HepG2 (cell line): ENCODE measurements at regions not wholly inside any gene's neighbourhood (a gene's known extent, or its start where the extent isn't known, plus 50 kb on each side); places are given as distances from the start of the nearest gene placed in this dataset.

Experiments used
- ATAC-seq: fragments of 200-7000 bp; cut with Tn5 transposase; 3 replicates; pipeline ENCODE4 v1.9.1; 2020; ENCODE audit warnings: mild to moderate bottlenecking, moderate library complexity
- BruUV-seq: library from RNA; stranded (reverse); fragments of 400-500 nt; replicated peaks from 2 replicates; lab custom pipeline; 2021; lab: Mats Ljungman, UMichigan
- CTCF ChIA-PET: fragments of 300-600 bp; formaldehyde crosslinking; extraction: SDS; loops from one replicate; lab custom pipeline; 2021; ENCODE audit warnings: low total read pairs, inconsistent platforms, low intra/inter-chr PET ratio; lab: Yijun Ruan, JAX
- POLR2A ChIA-PET: fragments of 350-600 bp; sonication (Branson Sonifier 250); formaldehyde crosslinking; loops from one replicate; lab custom pipeline; 2020; ENCODE audit warnings: antibody characterized with exemption, inconsistent platforms; lab: Yijun Ruan, JAX
- DNase-seq: peaks from one replicate; pipeline ENCODE4 v3.0.0-alpha.2; 2015; ENCODE audit warnings: low spot score
- FAIRE-seq: peaks from 3 replicates; lab custom pipeline; 2011; peaks lifted over from hg19 to GRCh38; lab: Jason Lieb, UNC
- H2AFZ ChIP-seq: one replicate; pipeline ENCODE4 v1.6.1; 2011; ENCODE audit warnings: low read length, inconsistent platforms
- H3K27ac ChIP-seq: fragments of 300-600 bp; 3 replicates; pipeline ENCODE4 v1.8.0; 2011; ENCODE audit warnings: mixed run types, mild to moderate bottlenecking, mixed read lengths, low read length, inconsistent platforms; ENCODE audit not compliant: insufficient read depth; ENCODE audit errors: extremely low read length
- H3K27me3 ChIP-seq, 2 experiments: fragments of 200-600 bp in 1 of 2; 2 replicates in 1 of 2; 3 replicates in 1 of 2; pipeline versions ENCODE4 v1.6.0 to v1.8.0; 2011; ENCODE audit warnings: low read length in 2 of 2, mild to moderate bottlenecking in 2 of 2, moderate library complexity in 2 of 2, inconsistent platforms in 1 of 2; ENCODE audit not compliant: insufficient read depth in 2 of 2, control insufficient read depth in 1 of 2
- H3K36me3 ChIP-seq, 2 experiments: fragments of 200-600 bp in 1 of 2; replicated peaks in 1 of 2; 2 replicates in 1 of 2; 3 replicates in 1 of 2; pipeline versions ENCODE4 v1.5.1 to v1.8.0; 2011; ENCODE audit warnings: low read length in 2 of 2, inconsistent platforms in 1 of 2; ENCODE audit not compliant: insufficient read depth in 2 of 2, control insufficient read depth in 1 of 2
- H3K4me1 ChIP-seq: 2 replicates; pipeline ENCODE4 v1.5.1; 2012; ENCODE audit warnings: low read length, inconsistent platforms; ENCODE audit not compliant: insufficient read depth
- H3K4me2 ChIP-seq: 2 replicates; pipeline ENCODE4 v1.6.0; 2011; ENCODE audit warnings: low read depth, low read length, inconsistent platforms
- H3K4me3 ChIP-seq, 3 experiments: fragments of 200-600 bp in 1 of 3; sonication (generic), shearing (Covaris generic) in 1 of 3; replicated peaks in 1 of 3; 2 replicates each; pipeline ENCODE4 v1.5.1; 2011 to 2016; ENCODE audit warnings: low read length in 3 of 3, inconsistent platforms in 2 of 3, low read depth in 2 of 3, mild to moderate bottlenecking in 2 of 3, control low read depth in 1 of 3, mixed read lengths in 1 of 3; ENCODE audit not compliant: insufficient read depth in 1 of 3
- H3K79me2 ChIP-seq: one replicate; pipeline ENCODE4 v1.6.1; 2011; ENCODE audit warnings: low read length, inconsistent platforms; ENCODE audit not compliant: insufficient read depth
- H3K9ac ChIP-seq: 2 replicates; pipeline ENCODE4 v1.6.0; 2011; ENCODE audit warnings: mild to moderate bottlenecking, low read depth, low read length, inconsistent platforms; ENCODE audit not compliant: insufficient read depth
- H3K9me3 ChIP-seq: 2 replicates; pipeline ENCODE4 v1.5.1; 2012; ENCODE audit warnings: mild to moderate bottlenecking, low read length
- H4K20me1 ChIP-seq: 2 replicates; pipeline ENCODE4 v1.6.0; 2011; ENCODE audit warnings: inconsistent platforms, mild to moderate bottlenecking, low read length, moderate library complexity; ENCODE audit not compliant: insufficient read depth
- GTF3A ChIP-seq: sonication (generic); formaldehyde crosslinking; conservative IDR thresholded peaks from 2 replicates; pipeline ENCODE4 v1.4.0; 2020; ENCODE audit warnings: mild to moderate bottlenecking, missing genetic modification reagents
- KDM2A ChIP-seq: sonication (generic); formaldehyde crosslinking; IDR thresholded peaks from 2 replicates; pipeline ENCODE4 v1.4.0; 2020; ENCODE audit warnings: low read depth, missing genetic modification reagents, borderline replicate concordance
- KIAA2018 ChIP-seq: sonication (generic); formaldehyde crosslinking; IDR thresholded peaks from 2 replicates; pipeline ENCODE4 v1.5.0; 2020; ENCODE audit warnings: mild to moderate bottlenecking, missing genetic modification reagents, borderline replicate concordance
- MEIS2 ChIP-seq: sonication (generic); formaldehyde crosslinking; IDR thresholded peaks from 2 replicates; pipeline ENCODE4 v1.9.0; 2021; ENCODE audit warnings: mild to moderate bottlenecking, missing genetic modification reagents
- MLLT10 ChIP-seq: sonication (generic); formaldehyde crosslinking; IDR thresholded peaks from 2 replicates; pipeline ENCODE4 v1.4.0; 2020; ENCODE audit warnings: missing genetic modification reagents
- SMAD9 ChIP-seq: sonication (generic); formaldehyde crosslinking; IDR thresholded peaks from 2 replicates; pipeline ENCODE4 v1.5.1; 2020; ENCODE audit warnings: mild to moderate bottlenecking, missing genetic modification reagents
- ZNF235 ChIP-seq: sonication (generic); formaldehyde crosslinking; IDR thresholded peaks from 2 replicates; pipeline ENCODE4 v1.8.1; 2023; ENCODE audit warnings: mild to moderate bottlenecking, missing genetic modification reagents, borderline replicate concordance
- ZNF3 ChIP-seq: IDR thresholded peaks from 2 replicates; pipeline ENCODE4 v1.7.0; 2017; ENCODE audit warnings: inconsistent platforms
- ZNF44 ChIP-seq: sonication (generic); formaldehyde crosslinking; IDR thresholded peaks from 2 replicates; pipeline ENCODE4 v1.5.1; 2020; ENCODE audit warnings: mild to moderate bottlenecking, missing genetic modification reagents
- WGBS: methylation state at CpG from one replicate; pipeline ENCODE4 v1.1.6; 2017; ENCODE audit warnings: low lambda C conversion rate; 5-methylcytosine and 5-hydroxymethylcytosine counted together
- in situ Hi-C: cut with HindIII; loops from 2 replicates; pipeline ENCODE4 v1.10.0; 2017; ENCODE audit warnings: low pct_unique_long_range_greater_than_20kb; ENCODE audit not compliant: extremely low pct_ligation_motif_present
- intact Hi-C: fragments of 100-400 bp; cut with micrococcal nuclease; formaldehyde crosslinking; loops from one replicate; pipeline ENCODE4 v1.10.0; 2022; ENCODE audit not compliant: unreplicated experiment
- TF ChIP-seq, protein P1 (sequence below): IDR thresholded peaks from 2 replicates; pipeline ENCODE4 v1.6.1; 2012; ENCODE audit warnings: inconsistent platforms

GRCh38 chr13:33347861-33348260, 62.3 kb upstream of the STARD13 start:
- no peaks in the 10 kb centered on the region for H3K79me2 ChIP-seq
- no TSS peak for BruUV-seq
- no peak overlapping the region for H2AFZ ChIP-seq
- TF ChIP-seq ZNF3 (CRISPR knock-in tag), result no peak
- TF ChIP-seq ZNF44, result no peak
- TF ChIP-seq KDM2A, result no peak
- TF ChIP-seq MLLT10 (CRISPR knock-in tag), result no peak
- no peak for TF ChIP-seq KIAA2018
- no peak for TF ChIP-seq SMAD9
- no peak for TF ChIP-seq ZNF235 (CRISPR knock-in tag)
- TF ChIP-seq MEIS2, result no peak
- TF ChIP-seq GTF3A (CRISPR knock-in tag), result no peak
- TF ChIP-seq, protein P1, sequence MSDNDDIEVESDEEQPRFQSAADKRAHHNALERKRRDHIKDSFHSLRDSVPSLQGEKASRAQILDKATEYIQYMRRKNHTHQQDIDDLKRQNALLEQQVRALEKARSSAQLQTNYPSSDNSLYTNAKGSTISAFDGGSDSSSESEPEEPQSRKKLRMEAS, result no peak
- H3K9me3 ChIP-seq, result no peaks in the 10 kb centered on the region
- H3K4me1 ChIP-seq, result peaks cover 4% of the 10 kb centered on the region; the same call in 1 of the 2 replicates
- H3K27me3 ChIP-seq, result no peaks in the 10 kb centered on the region
- WGBS, result 96% methylated on average over 4 of the region's 4 CpGs
- intact Hi-C loops (no loop called here), in situ Hi-C loops (no loop called here)
- ATAC-seq, result no peak
- no peak for DNase-seq
- no peak overlapping the region for H3K9ac ChIP-seq
- no peak overlapping the region for H3K4me2 ChIP-seq
- POLR2A ChIA-PET, result no interaction called here
- H4K20me1 ChIP-seq, result no peaks in the 10 kb centered on the region
- CTCF ChIA-PET, result no interaction called here
- H3K4me3 ChIP-seq, result no peak overlapping the region
- FAIRE-seq, result no peak
- H3K27ac ChIP-seq, result no peak overlapping the region
- H3K36me3 ChIP-seq, result no peaks in the 10 kb centered on the region
